Stomach (tissue), 4 donors: ENCODE measurements at regions not wholly inside any gene's neighbourhood (a gene's known extent, or its start where the extent isn't known, plus 50 kb on each side); places are given as distances from the start of the nearest gene placed in this dataset.

Experiments used
- EP300 ChIP-seq: sonication (generic); formaldehyde crosslinking; IDR thresholded peaks from one replicate; pipeline ENCODE4 v1.6.1; 2017; ENCODE audit warnings: antibody characterized with exemption
- TF ChIP-seq, protein P1 (sequence below), 7 experiments: fragments of 450-650 bp in 4 of 7; fragments of 200-600 bp in 3 of 7; sonication (generic) in 3 of 7; IDR thresholded peaks; one replicate each; pipeline ENCODE4 v1.5.1; 2016 to 2019; ENCODE audit warnings: antibody characterized with exemption in 7 of 7, control low read depth in 2 of 7, mild to moderate bottlenecking in 1 of 7

DNA sequence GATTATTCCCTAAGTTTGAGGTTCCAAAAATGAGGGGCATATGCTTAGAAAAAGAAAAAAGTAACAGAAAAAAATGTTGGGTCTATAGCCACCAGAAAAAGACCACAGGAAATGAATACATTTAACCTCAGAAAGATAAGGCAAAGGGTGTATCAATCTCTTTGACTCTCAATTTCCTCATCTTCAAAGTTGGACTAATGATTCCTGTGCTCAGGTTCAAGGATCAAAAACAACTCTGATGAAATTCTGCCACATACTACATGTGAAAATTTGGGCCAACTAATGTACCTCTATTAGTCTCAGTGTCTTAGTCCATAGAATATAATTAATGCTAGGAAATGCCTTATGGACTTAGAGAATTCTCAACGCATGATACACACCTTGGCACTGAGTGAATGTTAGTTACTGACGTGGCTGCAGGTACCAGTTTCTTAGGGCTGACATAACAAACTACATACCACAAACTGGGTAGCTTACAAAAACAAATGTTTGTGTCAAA is 257.7 kb downstream of the ANKRD50 start:
- no peak for TF ChIP-seq EP300
- TF ChIP-seq, protein P1, sequence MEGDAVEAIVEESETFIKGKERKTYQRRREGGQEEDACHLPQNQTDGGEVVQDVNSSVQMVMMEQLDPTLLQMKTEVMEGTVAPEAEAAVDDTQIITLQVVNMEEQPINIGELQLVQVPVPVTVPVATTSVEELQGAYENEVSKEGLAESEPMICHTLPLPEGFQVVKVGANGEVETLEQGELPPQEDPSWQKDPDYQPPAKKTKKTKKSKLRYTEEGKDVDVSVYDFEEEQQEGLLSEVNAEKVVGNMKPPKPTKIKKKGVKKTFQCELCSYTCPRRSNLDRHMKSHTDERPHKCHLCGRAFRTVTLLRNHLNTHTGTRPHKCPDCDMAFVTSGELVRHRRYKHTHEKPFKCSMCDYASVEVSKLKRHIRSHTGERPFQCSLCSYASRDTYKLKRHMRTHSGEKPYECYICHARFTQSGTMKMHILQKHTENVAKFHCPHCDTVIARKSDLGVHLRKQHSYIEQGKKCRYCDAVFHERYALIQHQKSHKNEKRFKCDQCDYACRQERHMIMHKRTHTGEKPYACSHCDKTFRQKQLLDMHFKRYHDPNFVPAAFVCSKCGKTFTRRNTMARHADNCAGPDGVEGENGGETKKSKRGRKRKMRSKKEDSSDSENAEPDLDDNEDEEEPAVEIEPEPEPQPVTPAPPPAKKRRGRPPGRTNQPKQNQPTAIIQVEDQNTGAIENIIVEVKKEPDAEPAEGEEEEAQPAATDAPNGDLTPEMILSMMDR (IDR thresholded peaks at IDR 0.05): no peak
